DND-41 (cell line): ENCODE measurements at regions not wholly inside any gene's neighbourhood (a gene's known extent, or its start where the extent isn't known, plus 50 kb on each side); places are given as distances from the start of the nearest gene placed in this dataset.

Source experiments
- ATAC-seq: fragments of 200-7000 bp; cut with Tn5 transposase; 3 replicates; pipeline ENCODE4 v1.9.1; 2021; ENCODE audit warnings: low read depth; ENCODE audit not compliant: insufficient read depth
- DNase-seq: peaks from one replicate; pipeline ENCODE4 v3.0.0-alpha.2; 2020
- H2AFZ ChIP-seq: 2 replicates; pipeline ENCODE4 v1.6.0; 2012; ENCODE audit warnings: low read depth, low read length
- H3K27ac ChIP-seq: 2 replicates; pipeline ENCODE4 v1.5.1; 2012; ENCODE audit warnings: low read length, inconsistent platforms
- H3K27me3 ChIP-seq: fragments of 200-600 bp; sonication (generic); 2 replicates; pipeline ENCODE4 v1.6.0; 2012; ENCODE audit warnings: low read length, mild to moderate bottlenecking, inconsistent platforms; ENCODE audit not compliant: insufficient read depth, poor library complexity
- H3K36me3 ChIP-seq: 2 replicates; pipeline ENCODE4 v1.5.1; 2012; ENCODE audit warnings: low read length, inconsistent platforms; ENCODE audit not compliant: insufficient read depth
- H3K4me1 ChIP-seq: 2 replicates; pipeline ENCODE4 v1.5.1; 2012; ENCODE audit warnings: mild to moderate bottlenecking, low read length; ENCODE audit not compliant: insufficient read depth
- H3K4me2 ChIP-seq: 2 replicates; pipeline ENCODE4 v1.6.0; 2012; ENCODE audit warnings: mild to moderate bottlenecking, moderate library complexity, low read length, inconsistent platforms; ENCODE audit not compliant: insufficient read depth
- H3K4me3 ChIP-seq, 2 experiments: fragments of 200-600 bp in 1 of 2; shearing (Covaris generic) in 1 of 2; 2 replicates each; pipeline ENCODE4 v1.5.1; 2012 to 2016; ENCODE audit warnings: inconsistent platforms in 2 of 2, low read length in 2 of 2, mild to moderate bottlenecking in 2 of 2, low read depth in 1 of 2, moderate library complexity in 1 of 2
- H3K79me2 ChIP-seq: 2 replicates; pipeline ENCODE4 v1.6.0; 2012; ENCODE audit warnings: low read length, inconsistent platforms; ENCODE audit not compliant: insufficient read depth
- H3K9ac ChIP-seq: 2 replicates; pipeline ENCODE4 v1.6.0; 2012; ENCODE audit warnings: low read depth, mild to moderate bottlenecking, inconsistent platforms, low read length, moderate library complexity
- H3K9me3 ChIP-seq: 2 replicates; pipeline ENCODE4 v1.5.1; 2012; ENCODE audit warnings: low read length, moderate library complexity, mild to moderate bottlenecking, inconsistent platforms; ENCODE audit not compliant: insufficient read depth, severe bottlenecking
- H4K20me1 ChIP-seq: 2 replicates; pipeline ENCODE4 v1.6.0; 2012; ENCODE audit warnings: low read length; ENCODE audit not compliant: insufficient read depth
- CTCF ChIP-seq: IDR thresholded peaks from 2 replicates; pipeline ENCODE4 v1.5.1; 2012; ENCODE audit warnings: borderline replicate concordance, low read length, moderate library complexity, mild to moderate bottlenecking; ENCODE audit not compliant: poor library complexity, severe bottlenecking; ENCODE audit errors: extremely low read depth
- EZH2 ChIP-seq: IDR thresholded peaks from 3 replicates; pipeline ENCODE4 v1.6.1; 2012; ENCODE audit warnings: borderline replicate concordance, low read depth, mild to moderate bottlenecking, moderate library complexity, low read length, inconsistent platforms; ENCODE audit not compliant: severe bottlenecking

GRCh38 chr3:144772372-144772771, 800.7 kb downstream of the DIPK2A start:
- no peaks in the 10 kb centered on the region for H3K9me3 ChIP-seq
- H4K20me1 ChIP-seq, result no peaks in the 10 kb centered on the region
- H3K9ac ChIP-seq, result no peak overlapping the region
- no peaks in the 10 kb centered on the region for H3K4me1 ChIP-seq
- no peak for TF ChIP-seq CTCF
- no peak for TF ChIP-seq EZH2
- H3K36me3 ChIP-seq, result no peaks in the 10 kb centered on the region
- no peak overlapping the region for H3K4me3 ChIP-seq
- no peak overlapping the region for H3K27ac ChIP-seq
- H3K27me3 ChIP-seq, result no peaks in the 10 kb centered on the region
- H2AFZ ChIP-seq, result no peak overlapping the region
- H3K79me2 ChIP-seq, result no peaks in the 10 kb centered on the region
- no peak for ATAC-seq
- no peak overlapping the region for H3K4me2 ChIP-seq
- no peak for DNase-seq

- no peaks in the 10 kb centered on the region for H3K4me1 ChIP-seq
- no peak for ATAC-seq
- H3K27me3 ChIP-seq, result no peaks in the 10 kb centered on the region
- no peak overlapping the region for H3K9ac ChIP-seq
- no peaks in the 10 kb centered on the region for H3K79me2 ChIP-seq
- H3K36me3 ChIP-seq, result no peaks in the 10 kb centered on the region
- no peaks in the 10 kb centered on the region for H4K20me1 ChIP-seq
- no peak overlapping the region for H2AFZ ChIP-seq
- TF ChIP-seq EZH2, result no peak
- TF ChIP-seq CTCF, result no peak
- DNase-seq, result no peak
- H3K4me2 ChIP-seq, result no peak overlapping the region
- H3K27ac ChIP-seq, result no peak overlapping the region
- no peaks in the 10 kb centered on the region for H3K9me3 ChIP-seq
- H3K4me3 ChIP-seq, result no peak overlapping the region
These were observed 801.7 kb downstream of the DIPK2A start for GRCh38 chr3:144773350-144773749.

- Histone ChIP-seq H3K36me3 (no peaks in the 10 kb centered on the region), H3K79me2 (no peaks in the 10 kb centered on the region), H3K9ac (no peak overlapping the region), H3K4me1 (no peaks in the 10 kb centered on the region), H3K9me3 (no peaks in the 10 kb centered on the region), H3K4me2 (no peak overlapping the region), H2AFZ (no peak overlapping the region), H3K27me3 (no peaks in the 10 kb centered on the region), H3K27ac (no peak overlapping the region), H4K20me1 (no peaks in the 10 kb centered on the region), H3K4me3 (no peak overlapping the region)
- DNase-seq, result no peak
- ATAC-seq, result no peak
- TF ChIP-seq CTCF (no peak), EZH2 (no peak)
These were observed 803.3 kb downstream of the DIPK2A start for GRCh38 chr3:144774897-144775296.

- H2AFZ ChIP-seq, result no peak overlapping the region
- no peaks in the 10 kb centered on the region for H3K27me3 ChIP-seq
- no peak for TF ChIP-seq CTCF
- no peak for TF ChIP-seq EZH2
- H3K9ac ChIP-seq, result no peak overlapping the region
- DNase-seq (no peak), ATAC-seq (no peak)
- no peaks in the 10 kb centered on the region for H3K79me2 ChIP-seq
- H3K36me3 ChIP-seq, result no peaks in the 10 kb centered on the region
- no peak overlapping the region for H3K4me3 ChIP-seq
- H3K4me1 ChIP-seq, result no peaks in the 10 kb centered on the region
- no peaks in the 10 kb centered on the region for H3K9me3 ChIP-seq
- no peak overlapping the region for H3K4me2 ChIP-seq
- H3K27ac ChIP-seq, result no peak overlapping the region
- H4K20me1 ChIP-seq, result no peaks in the 10 kb centered on the region
These were observed 803.9 kb downstream of the DIPK2A start for GRCh38 chr3:144775551-144775950.
